GM19351 (cell line): ENCODE measurements at regions not wholly inside any gene's neighbourhood (a gene's known extent, or its start where the extent isn't known, plus 50 kb on each side); places are given as distances from the start of the nearest gene placed in this dataset.

ENCODE experiments used
- ATAC-seq: cut with Tn5 transposase; IDR thresholded peaks from one replicate; pipeline ENCODE4 v1.9.1; 2021; ENCODE audit warnings: mild to moderate bottlenecking, moderate library complexity; ENCODE audit not compliant: unreplicated experiment

DNA sequence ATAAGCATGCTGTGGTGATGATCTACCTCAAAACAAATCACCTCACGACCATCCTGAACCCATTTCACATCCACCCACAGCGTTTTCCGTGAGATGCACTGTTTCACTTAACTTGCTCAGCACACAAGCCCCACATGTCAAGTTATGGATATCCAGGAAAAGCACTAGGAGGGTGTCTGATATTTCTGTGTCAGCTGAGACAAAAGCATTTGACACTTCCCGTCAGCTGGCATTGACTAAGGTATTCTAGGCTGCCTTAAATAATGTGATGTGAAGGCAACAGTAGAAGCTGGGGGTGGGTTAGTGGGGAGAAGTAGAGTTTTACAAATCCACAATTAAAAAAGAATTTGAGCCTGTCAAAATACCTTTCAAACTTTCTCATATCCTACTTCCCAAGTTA lies 68.7 kb upstream of the MDFIC start:
- ATAC-seq, result no peak

DNA sequence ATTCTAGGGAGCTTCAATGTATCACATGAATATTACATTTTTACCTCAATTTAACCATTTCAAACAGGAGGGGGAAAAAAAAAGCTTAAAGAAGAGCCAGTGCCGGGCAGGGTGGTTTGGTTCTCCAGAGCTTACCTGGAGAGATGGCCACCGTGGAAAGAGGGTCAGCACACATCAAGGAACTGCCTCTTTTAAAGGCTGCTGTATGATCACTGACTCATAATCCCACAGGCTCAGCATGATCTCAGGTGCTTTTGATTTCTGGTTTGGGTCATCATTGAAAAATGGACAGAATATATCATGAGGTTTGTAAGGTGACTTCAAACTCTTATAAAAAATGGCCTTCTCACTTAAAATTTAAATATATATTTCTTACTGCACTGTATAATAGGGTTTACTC lies 67.5 kb upstream of the MDFIC start:
- ATAC-seq, result no peak

DNA sequence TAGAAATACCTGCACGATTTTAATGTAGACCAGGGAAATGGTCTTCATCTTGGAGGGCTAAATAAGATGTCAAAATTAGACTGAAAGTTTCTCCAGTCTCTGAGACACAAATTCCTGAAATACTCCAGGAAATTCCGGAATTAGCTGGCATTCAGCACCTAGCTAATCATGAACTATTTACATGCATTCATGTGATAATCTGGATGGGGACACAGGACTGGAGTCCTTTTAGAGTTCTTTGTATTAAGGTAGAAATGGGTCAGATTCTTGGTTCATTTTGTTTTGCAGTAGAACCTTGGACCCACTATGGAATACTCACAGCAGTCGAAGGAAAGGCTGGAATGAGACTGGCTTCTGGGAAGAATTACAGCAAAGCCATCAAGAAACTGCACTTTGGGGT lies 65.3 kb upstream of the MDFIC start:
- ATAC-seq, result no peak

DNA sequence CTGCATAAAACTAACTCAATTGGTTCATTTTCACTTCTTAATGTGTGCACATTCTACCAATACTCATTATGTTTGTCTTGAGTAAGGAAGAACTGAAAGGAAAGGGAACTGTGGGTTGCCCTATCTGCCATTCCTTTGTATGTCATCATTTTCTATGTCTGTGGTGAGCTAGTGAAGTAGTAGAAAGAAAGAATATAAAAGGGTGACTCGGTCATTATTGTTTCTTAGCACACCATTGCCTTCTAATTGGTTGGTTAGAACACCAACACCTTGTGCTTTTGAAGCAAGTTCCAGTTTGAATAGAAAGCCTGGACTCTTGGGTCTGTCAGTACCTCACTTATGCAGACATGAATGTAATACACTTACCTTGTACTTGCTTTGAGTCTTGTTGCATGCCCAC lies 64.3 kb upstream of the MDFIC start:
- ATAC-seq, result no peak

DNA sequence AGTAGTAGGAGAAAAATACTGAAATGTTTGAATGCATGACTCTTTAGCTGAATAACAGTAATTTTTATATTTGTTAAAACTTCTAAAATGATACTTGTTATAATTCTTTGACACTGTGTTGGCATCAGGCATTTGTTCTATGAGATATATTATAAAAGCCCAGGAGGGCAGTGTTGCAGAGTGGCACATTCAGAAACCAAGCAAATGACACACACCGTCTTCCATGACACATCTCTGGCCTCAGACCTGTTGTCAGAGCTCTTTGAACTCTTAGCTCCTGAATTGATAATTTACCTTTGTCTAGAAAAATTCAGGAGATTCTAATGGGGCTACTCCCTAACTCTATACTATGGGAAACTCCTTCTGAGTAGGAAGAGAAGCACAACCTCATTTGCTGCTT lies 62.4 kb upstream of the MDFIC start:
- ATAC-seq, result no peak

DNA sequence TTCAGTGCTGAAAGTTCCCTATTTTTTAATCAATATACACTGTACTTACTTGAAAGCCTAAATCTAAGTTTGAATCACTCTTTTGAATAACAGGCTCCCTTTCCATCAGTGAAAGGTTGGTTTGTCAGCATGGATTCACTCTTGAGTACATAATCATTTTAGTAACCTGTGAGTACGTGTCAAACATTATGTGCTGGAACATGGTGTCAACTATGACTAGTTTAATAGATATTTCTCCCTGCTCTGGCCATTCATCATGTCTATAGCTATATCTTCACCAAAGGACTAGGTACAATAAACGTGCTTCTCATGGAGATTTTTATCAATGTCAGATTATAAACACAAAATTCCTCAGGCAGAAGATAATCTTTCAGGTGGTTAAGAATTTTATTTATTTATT lies 61.7 kb upstream of the MDFIC start:
- ATAC-seq, result no peak

DNA sequence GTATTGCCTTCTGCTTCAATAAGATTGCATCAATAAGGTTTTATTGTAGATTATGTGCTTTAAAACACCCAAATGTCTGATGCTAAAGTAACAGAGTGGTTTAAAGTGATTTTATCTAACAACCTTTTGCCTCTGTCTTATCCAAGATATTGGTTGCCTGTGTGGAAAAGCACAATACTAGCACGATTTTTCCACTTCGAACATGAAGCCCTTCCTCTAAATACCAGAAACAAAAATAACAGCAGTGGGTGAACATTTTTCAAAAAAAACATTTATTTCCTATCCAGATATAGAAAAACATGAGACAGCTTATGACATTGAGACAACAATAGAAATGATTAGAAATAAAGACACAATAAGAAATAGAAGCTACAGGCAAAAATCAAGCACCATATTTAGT lies 59.5 kb upstream of the MDFIC start:
- ATAC-seq, result no peak

DNA sequence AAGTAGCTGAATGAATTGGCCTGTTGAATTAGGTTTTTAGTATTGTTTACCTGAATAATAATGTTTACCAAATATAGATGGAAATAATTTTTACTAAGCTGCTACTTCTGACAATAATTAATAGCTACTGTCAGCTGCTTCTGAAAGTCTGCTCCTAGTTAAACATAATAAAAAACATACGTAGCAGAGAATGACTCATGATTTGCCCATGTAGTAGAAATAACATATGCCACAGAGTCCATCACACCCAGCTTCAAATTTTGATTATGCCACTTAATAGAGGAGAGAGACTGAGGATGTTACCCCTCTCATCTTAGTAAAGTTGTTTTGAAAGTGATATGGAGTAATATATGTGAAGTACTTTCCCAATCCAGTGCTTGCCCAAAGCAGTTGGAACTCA lies 57.6 kb upstream of the MDFIC start:
- ATAC-seq, result no peak

DNA sequence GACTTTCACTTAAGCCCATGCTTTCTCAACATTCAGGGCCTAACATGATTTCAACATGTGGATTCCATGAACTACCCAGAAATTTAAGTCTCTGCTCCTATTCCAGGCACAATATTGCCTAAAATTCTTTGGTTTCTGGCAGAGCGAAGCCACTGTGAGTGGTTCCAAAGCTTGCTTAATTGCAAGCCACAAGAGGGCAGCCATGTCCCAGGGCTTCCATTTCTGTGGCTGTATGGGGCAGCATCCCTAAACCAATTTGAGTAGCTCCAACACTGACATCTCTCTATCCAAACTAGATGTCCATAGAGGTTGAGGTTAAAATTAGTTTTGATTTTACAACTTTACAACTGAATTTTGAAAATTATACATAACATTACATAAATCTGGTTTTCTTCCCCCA lies 56.3 kb upstream of the MDFIC start:
- ATAC-seq, result peak; percentile 95
